ES-I3 (cell line): ENCODE measurements at regions not wholly inside any gene's neighbourhood (a gene's known extent, or its start where the extent isn't known, plus 50 kb on each side); places are given as distances from the start of the nearest gene placed in this dataset.
"Not testable (repeated sequence)": the region's sequence is repeated elsewhere in the genome, so short reads cannot be mapped to it uniquely, and the experiment has no call there.

Experiments
- H3K36me3 ChIP-seq: 2 replicates; pipeline ENCODE4 v1.6.1; 2013; ENCODE audit warnings: mild to moderate bottlenecking, low read length, control low read depth, moderate library complexity; ENCODE audit not compliant: insufficient read depth
- H3K4me1 ChIP-seq: 2 replicates; pipeline ENCODE4 v1.6.1; 2013; ENCODE audit warnings: mild to moderate bottlenecking, control low read depth, low read length; ENCODE audit not compliant: insufficient read depth
- H3K9ac ChIP-seq: 2 replicates; pipeline ENCODE4 v1.6.1; 2013; ENCODE audit warnings: low read depth, mild to moderate bottlenecking, low read length, moderate library complexity
- H3K9me3 ChIP-seq: 2 replicates; pipeline ENCODE4 v1.6.1; 2013; ENCODE audit warnings: mild to moderate bottlenecking, low read length, moderate library complexity; ENCODE audit not compliant: control insufficient read depth, insufficient read depth

DNA sequence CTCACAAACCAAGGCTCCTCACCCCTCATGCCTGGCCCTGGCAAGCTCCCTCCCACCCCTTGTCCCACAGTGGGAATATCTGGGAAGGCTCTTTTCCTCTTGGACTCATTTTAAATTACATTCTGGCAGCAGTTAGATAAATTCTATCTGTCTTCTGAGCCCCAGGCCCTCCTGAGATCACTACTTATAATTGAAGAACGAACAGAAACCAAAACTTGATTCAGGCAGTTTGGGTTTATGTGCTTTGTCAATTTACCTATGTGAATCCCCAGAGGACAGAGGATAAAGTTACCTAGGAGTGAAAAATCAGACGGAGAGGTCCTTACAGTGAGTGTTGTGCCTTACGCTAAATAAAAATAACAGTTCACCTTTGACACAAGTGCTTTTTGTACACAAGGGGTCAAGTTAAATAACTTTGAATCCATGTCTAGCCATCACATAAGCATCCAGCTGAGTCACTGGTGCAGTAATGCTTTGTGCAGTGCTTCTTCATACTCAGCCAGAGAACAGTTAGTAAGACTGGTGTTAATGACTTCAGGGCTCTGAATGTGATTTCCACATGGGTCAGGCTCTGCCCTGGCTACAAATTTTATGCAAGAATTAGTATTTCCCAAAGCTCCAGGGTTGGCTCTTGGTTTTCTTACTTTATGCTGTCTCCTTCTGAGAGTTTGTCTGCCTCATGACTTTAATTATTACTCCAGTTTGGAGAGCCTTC is 329.3 kb downstream of the INSIG2 start:
- H3K36me3 ChIP-seq, result no peaks in the 10 kb centered on the region

DNA sequence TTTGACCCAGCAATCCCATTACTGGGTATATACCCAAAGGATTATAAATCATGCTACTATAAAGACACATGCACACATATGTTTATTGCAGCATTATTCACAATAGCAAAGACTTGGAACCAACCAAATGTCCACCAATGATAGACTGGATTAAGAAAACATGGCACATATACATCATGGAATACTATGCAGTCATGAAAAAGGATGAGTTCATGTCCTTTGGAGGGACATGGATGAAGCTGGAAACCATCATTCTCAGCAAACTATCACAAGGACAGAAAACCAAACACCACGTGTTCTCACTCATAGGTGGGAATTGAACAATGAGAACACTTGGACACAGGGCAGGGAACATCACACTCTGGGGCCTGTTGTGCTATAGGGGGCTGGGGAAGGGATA is 326.9 kb downstream of the INSIG2 start:
- H3K4me1 ChIP-seq, H3K36me3 ChIP-seq, H3K9me3 ChIP-seq, H3K9ac ChIP-seq: not testable (repeated sequence)

More for the DNA sequence above, 329.3 kb downstream of the INSIG2 start:
- no peaks in the 10 kb centered on the region for H3K4me1 ChIP-seq
- 0 out of 2 replicates have a peak, but pooled peaks cover 3% of the 10 kb centered on the region for H3K9me3 ChIP-seq
- no peak overlapping the region for H3K9ac ChIP-seq

DNA sequence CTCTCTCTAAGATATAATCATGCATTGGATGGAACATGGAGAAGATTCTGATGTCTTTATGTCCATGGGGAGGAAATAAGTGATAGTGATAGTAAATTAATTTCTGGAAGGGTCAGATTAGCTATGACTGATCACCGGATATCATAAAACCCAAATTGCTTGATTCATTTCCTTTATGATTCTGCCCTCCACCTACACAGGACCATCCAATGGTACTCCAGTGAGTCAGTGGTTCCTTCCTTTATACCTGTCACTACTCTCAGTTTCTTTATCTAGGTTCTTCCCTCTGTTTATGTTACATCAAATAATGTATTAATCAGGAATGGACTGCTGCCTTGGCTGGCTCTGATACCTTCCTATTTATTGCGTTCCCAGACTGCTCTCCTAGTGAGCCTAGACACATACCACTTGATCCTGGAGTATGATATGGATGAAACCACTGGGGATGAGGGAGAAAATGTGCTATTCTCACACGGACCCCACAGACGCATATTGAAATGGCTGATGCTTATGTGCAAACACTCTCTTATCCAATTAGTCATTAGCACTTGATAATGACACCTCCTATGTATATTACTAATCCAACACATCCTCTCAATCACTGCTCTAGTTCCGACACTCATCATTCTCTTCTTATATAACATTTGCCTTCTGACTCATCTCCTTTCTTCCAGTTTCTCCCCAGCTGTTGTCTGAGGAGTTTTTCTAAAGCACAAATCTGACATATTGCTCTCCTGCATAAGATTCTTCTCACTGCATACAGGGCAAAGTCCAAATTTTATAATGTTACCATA is 315.6 kb downstream of the INSIG2 start:
- no peaks in the 10 kb centered on the region for H3K36me3 ChIP-seq
- no peak overlapping the region for H3K9ac ChIP-seq
- no peaks in the 10 kb centered on the region for H3K4me1 ChIP-seq
- H3K9me3 ChIP-seq, result 0 out of 2 replicates have a peak, but pooled peaks cover 3% of the 10 kb centered on the region

DNA sequence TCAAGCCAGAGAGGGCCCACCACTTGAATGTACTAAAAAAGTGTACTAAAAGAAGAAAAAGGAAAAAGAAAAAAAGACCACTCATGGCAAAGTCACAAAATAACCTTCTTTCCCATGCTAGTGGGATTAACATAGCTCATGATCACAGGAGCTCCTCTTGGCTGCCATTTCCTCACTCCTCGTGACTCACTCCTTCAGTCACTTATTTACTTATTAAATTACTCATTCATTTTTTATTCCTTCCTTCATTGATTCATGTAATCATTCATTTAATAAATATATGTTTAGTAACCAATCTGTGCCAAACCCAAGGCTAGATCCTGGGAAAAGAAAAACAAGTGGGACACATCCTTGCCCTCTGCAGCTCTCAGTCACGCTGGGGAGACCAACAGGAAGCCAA is 300.5 kb downstream of the INSIG2 start:
- no peaks in the 10 kb centered on the region for H3K36me3 ChIP-seq
- no peak overlapping the region for H3K9ac ChIP-seq
- H3K9me3 ChIP-seq, result peaks cover 3% of the 10 kb centered on the region; the same call in 1 of the 2 replicates
- no peaks in the 10 kb centered on the region for H3K4me1 ChIP-seq

DNA sequence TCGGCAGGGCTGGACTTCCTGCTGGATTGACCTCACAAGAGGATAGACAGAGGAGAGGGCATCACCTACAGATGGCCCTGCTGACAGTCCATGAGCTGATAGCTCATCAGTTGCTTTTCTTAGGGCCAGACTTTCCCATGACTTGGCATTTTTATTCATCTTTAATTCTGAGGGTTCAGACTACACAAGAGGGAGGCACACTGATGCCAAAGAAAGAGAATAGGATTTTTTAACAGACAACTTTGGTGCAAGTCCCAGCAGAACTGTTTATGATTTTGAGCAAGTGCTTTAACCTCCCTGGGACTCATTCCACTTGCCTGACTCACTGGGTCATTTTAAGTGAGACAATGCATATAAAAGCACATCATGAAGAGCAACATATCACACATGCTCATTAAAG is 299.2 kb downstream of the INSIG2 start:
- Histone ChIP-seq H3K4me1 (no peaks in the 10 kb centered on the region), H3K9me3 (peaks cover 3% of the 10 kb centered on the region; the same call in 1 of the 2 replicates), H3K36me3 (no peaks in the 10 kb centered on the region), H3K9ac (no peak overlapping the region)

DNA sequence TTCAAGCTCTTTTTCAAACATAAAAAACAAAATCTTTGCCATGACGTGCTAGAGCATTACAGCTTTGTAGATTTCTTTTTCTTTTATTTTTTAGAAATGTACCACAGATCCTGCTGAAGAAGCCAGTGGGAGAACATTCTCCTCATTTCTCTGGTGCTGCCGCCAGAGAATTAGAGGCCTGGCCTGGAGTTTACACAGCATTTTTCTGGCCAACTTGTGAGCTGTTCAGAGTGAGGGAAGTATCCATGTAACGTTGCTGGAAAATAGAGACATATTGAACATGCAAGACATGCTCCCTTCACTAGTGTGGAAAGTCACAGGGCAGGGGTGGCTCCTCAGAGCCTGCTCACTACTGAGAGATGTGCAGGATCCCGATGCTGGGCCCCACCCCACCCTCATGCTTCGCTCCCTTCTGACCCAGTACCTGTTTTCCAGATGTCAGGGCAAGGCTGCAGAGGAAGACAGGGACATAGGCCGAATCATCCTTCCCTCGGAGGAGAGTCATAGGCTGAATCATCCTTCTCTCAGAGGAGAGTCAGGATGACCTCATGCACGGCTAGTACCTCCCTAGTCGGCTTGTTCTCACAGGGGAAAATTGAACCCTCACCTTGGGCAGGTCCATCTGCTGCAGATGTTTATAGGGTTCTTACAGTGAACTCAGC is 298.5 kb downstream of the INSIG2 start:
- H3K36me3 ChIP-seq, result no peaks in the 10 kb centered on the region
- H3K9me3 ChIP-seq, result peaks cover 3% of the 10 kb centered on the region; the same call in 1 of the 2 replicates
- H3K9ac ChIP-seq, result no peak overlapping the region
- no peaks in the 10 kb centered on the region for H3K4me1 ChIP-seq

DNA sequence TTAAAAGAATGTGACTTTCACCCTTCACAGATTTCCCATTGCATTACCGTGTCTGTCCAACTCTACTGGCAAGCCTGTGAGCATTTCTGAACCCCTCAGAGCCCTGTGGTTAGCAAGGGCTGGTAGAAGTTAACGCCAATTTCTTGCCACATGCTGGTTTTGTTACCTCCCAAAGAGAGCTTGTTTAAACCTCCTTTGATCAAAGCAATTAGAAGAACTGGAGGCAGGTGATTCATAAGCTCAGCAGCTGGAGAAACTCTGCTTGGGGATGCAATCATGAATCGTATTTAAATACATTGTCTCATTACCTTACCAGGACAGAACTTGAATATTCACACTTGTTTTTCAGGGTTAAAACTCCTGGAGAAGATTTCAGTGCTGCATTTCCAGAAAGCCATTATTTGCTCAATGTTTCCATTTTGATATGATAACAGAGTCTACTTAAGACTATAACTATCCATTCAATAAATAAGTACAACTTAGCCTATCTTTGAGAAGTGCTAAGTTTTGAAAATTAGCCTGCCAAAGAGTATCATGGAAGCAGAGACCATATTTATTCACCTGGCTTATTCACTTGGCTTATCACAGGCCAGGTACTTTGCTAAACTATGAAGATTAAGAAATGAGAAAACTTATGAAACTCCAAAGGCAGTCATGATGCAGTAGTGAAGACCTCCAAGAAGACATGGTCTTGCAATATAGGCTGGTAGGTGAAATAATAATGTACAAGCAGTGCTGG is 292.8 kb downstream of the INSIG2 start:
- Histone ChIP-seq H3K36me3 (no peaks in the 10 kb centered on the region), H3K9me3 (no peaks in the 10 kb centered on the region; the same call in 1 of the 2 replicates), H3K4me1 (no peaks in the 10 kb centered on the region), H3K9ac (no peak overlapping the region)

DNA sequence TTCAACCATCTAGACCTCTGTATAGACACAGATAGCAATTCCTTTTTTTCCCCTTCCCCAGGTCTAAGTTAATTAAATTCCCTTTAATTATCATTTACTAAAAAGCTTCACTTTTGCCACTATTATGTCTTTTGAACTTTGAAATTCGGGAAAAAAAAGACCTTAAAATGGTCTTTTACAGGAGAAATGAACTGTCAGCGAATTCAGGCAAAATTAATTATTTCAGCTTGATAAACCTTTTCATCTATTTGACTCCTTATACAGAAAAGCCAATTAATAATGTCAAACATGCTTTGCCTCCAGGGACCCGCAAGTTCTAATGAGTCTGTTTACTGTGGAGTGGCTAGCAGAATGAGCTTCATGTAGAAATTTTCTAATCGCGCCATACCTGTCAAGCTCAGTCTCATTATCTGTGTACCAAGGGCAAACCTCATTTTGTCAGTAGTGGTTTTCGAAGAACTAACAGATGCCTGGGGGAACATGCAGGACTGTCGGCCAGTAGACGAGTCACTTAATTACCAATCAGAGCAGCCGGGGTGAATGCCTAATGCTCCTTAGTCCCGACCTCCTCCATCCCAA is 287.7 kb downstream of the INSIG2 start:
- Histone ChIP-seq H3K9ac (no peak overlapping the region), H3K9me3 (no peaks in the 10 kb centered on the region), H3K4me1 (peaks cover 16% of the 10 kb centered on the region; the same call in 1 of the 2 replicates), H3K36me3 (no peaks in the 10 kb centered on the region)

DNA sequence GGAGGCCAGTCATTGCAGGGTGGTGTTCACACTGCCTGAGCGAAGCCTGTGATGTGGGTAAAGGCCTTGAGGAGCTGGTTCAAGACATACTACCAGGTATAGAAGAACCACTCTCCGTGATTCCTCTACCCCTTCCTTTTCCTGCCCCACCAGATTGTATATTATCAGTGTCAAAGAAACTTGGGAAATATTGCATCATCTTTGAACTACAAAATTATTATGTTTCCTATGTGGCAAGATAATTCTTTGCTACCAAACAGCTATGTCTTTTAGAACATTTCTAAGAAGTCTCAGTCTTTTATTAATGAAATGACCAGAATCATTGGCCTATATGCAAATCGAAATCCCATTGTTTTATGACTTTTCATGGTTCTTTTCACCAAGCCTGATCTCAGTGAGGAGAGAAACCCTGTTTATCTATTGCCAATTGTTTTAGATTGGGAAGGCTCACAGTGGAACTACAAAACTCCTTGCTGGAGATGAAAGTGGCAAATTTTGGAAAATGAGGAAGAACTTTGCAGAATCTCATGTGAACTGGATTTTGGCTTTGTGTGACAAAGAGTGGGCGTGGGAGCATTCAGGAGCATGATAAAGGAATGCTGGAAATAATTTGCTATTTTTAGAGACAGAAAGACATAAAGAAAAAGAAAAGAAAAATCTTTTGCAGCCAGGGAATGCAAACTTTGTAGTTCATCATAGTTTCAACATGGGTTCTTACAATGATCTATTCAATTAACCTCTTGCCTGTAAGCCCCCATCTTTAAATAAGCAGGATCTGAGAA is 286.9 kb downstream of the INSIG2 start:
- H3K9ac ChIP-seq, result no peak overlapping the region
- H3K4me1 ChIP-seq, result peaks cover 18% of the 10 kb centered on the region; the same call in 1 of the 2 replicates
- H3K9me3 ChIP-seq, result no peaks in the 10 kb centered on the region
- H3K36me3 ChIP-seq, result no peaks in the 10 kb centered on the region

DNA sequence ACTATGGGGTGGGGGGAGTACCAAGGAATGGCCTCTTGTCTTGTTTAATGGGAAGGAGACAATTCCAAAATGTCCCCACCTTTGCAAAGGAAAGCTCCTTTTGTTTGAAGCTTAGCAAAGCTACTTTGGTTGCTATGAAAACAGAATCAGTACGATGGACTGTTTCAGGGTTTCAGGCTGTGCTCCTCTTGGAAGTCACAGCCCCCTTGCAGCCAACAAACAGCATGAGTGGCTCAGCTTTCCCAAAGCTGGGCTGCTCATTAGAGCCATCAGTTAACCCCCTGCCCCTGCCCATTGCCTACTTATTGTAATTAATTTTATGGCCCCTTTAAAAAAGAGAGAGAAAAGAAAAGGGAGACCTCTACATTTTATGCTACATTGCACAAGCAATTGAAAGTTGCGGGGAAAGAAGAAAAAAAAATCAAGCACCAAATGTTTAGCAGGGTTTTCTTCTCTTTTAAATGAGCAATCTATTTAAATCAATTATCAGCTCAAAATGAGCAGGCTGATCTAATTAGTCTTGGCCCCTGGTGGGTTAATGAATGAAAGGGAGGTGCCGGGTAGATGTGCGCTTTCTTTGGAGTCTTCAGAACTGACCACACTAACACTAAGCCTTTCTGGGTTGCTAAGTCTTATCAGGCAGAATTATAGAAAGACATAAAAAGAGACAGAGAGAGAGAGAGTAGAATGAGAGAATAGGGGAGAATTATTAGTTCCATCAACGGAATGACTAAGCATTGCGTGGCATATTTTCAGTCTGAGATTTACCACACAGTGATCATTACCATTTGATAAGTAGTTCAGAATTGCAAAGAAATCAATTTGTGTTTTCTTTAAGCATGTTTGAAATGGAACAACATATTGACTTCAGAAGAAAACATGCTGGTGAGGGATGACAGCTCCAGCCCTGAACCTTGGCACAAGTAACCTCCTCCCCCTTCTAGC is 284.9 kb downstream of the INSIG2 start:
- H3K4me1 ChIP-seq, result peaks cover 24% of the 10 kb centered on the region
- no peaks in the 10 kb centered on the region for H3K9me3 ChIP-seq
- H3K36me3 ChIP-seq, result no peaks in the 10 kb centered on the region
- no peak overlapping the region for H3K9ac ChIP-seq

DNA sequence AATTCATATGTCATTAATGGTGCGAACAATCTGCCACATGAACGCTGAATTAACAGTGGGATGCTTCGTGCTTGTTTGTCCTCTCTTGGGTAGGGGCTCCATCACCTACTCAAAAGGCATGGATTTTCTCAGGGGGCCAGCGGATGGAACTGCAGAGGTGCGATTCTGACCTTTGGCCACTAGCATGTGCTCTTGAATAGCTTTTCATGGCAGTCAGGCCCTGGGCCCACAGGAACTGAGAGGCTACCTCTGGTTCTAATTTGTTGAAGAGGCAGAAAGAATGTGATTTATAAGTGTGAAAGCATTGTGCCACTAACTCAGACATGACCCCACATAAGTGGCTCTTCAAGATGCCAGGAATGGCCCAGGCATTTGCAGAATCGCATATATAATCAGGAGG is 283.2 kb downstream of the INSIG2 start:
- H3K9me3 ChIP-seq, result no peaks in the 10 kb centered on the region
- H3K36me3 ChIP-seq, result no peaks in the 10 kb centered on the region
- H3K9ac ChIP-seq, result no peak overlapping the region
- H3K4me1 ChIP-seq, result peaks cover 24% of the 10 kb centered on the region

DNA sequence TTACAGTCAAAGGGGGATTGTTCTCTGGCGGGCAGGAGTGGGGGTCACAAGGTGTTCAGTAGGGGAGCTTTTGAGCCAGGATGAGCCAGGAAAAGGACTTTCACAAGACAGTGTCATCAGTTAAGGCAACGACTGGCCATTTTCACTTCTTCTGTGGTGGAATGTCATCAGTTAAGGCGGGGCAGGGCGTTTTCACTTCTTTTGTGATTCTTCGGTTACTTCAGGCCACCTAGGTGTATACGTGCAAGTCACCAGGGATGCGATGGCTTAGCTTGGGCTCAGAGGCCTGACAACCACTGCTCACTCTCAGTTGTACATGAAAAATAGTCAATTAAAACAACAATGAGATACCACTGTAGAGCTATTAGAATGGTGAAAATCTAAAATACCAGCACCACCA is 281.2 kb downstream of the INSIG2 start:
- not testable (repeated sequence) for H3K9me3 ChIP-seq, H3K9ac ChIP-seq, H3K36me3 ChIP-seq
- H3K4me1 ChIP-seq, result peaks cover 24% of the 10 kb centered on the region
